Left lung (tissue), 4 donors: ENCODE measurements at regions not wholly inside any gene's neighbourhood (a gene's known extent, or its start where the extent isn't known, plus 50 kb on each side); places are given as distances from the start of the nearest gene placed in this dataset.

Experiments
- ATAC-seq: fragments of 200-7000 bp; cut with Tn5 transposase; one replicate; pipeline ENCODE4 v1.9.1; 2020; ENCODE audit warnings: moderate library complexity
- DNase-seq, 4 donors: peaks; one replicate each; pipeline ENCODE4 v3.0.0-alpha.2; 2013 to 2020
- H3K27ac ChIP-seq, 2 donors: fragments of 200-600 bp; sonication (generic) in 1 of 2; one replicate each; pipeline versions ENCODE4 v1.5.0 to v1.8.0; 2020 to 2021
- H3K27me3 ChIP-seq, 2 donors: fragments of 200-600 bp; sonication (generic) in 1 of 2; one replicate each; pipeline versions ENCODE4 v1.5.0 to v1.8.0; 2020 to 2021
- H3K36me3 ChIP-seq, 2 donors: fragments of 200-600 bp; sonication (generic) in 1 of 2; one replicate each; pipeline versions ENCODE4 v1.5.0 to v1.8.0; 2020 to 2021
- H3K4me1 ChIP-seq, 2 donors: fragments of 200-600 bp; one replicate each; pipeline ENCODE4 v1.8.0; 2021
- H3K4me3 ChIP-seq, 2 donors: fragments of 200-600 bp; sonication (generic) in 1 of 2; one replicate each; pipeline versions ENCODE4 v1.5.0 to v1.8.0; 2020 to 2021; ENCODE audit warnings: mild to moderate bottlenecking in 1 of 2
- H3K9me3 ChIP-seq, 2 donors: fragments of 200-600 bp; sonication (generic) in 1 of 2; one replicate each; pipeline versions ENCODE4 v1.5.0 to v1.8.0; 2020 to 2021
- intact Hi-C, 2 donors: fragments of 100-400 bp; cut with DNase I; formaldehyde crosslinking; loops; one replicate each; pipeline versions ENCODE4 v1.11.2 to v1.14.2; 2022
- TF ChIP-seq, protein P1 (sequence below), 2 donors: fragments of 200-600 bp; sonication (generic) in 1 of 2; IDR thresholded peaks; one replicate each; pipeline versions ENCODE4 v1.5.0 to v1.8.0; 2021; ENCODE audit warnings: antibody characterized with exemption in 2 of 2
- donor health status: DM: no; HTN: yes; CAD: no.
- donor health status: DM: no; HTN: no; CAD: no.

- intact Hi-C loops = no loop called here
- ATAC-seq (no peak), DNase-seq (no peak)
- no peaks in the 10 kb centered on the region for H3K9me3 ChIP-seq
- H3K4me3 ChIP-seq = no peak overlapping the region
- H3K36me3 ChIP-seq = no peaks in the 10 kb centered on the region
- H3K27me3 ChIP-seq = no peaks in the 10 kb centered on the region
- TF ChIP-seq, protein P1, sequence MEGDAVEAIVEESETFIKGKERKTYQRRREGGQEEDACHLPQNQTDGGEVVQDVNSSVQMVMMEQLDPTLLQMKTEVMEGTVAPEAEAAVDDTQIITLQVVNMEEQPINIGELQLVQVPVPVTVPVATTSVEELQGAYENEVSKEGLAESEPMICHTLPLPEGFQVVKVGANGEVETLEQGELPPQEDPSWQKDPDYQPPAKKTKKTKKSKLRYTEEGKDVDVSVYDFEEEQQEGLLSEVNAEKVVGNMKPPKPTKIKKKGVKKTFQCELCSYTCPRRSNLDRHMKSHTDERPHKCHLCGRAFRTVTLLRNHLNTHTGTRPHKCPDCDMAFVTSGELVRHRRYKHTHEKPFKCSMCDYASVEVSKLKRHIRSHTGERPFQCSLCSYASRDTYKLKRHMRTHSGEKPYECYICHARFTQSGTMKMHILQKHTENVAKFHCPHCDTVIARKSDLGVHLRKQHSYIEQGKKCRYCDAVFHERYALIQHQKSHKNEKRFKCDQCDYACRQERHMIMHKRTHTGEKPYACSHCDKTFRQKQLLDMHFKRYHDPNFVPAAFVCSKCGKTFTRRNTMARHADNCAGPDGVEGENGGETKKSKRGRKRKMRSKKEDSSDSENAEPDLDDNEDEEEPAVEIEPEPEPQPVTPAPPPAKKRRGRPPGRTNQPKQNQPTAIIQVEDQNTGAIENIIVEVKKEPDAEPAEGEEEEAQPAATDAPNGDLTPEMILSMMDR (IDR thresholded peaks at IDR 0.05) = no peak
- H3K27ac ChIP-seq = no peak overlapping the region
- H3K4me1 ChIP-seq = no peaks in the 10 kb centered on the region
Observed at GRCh38 chr4:11549525-11549924, 120.8 kb upstream of the HS3ST1 start.

GRCh38 chr4:11548597-11549082 is 119.9 kb upstream of the HS3ST1 start:
- ATAC-seq (peak; percentile 79), DNase-seq (no peak)
- Histone ChIP-seq H3K27ac (no peak overlapping the region), H3K36me3 (no peaks in the 10 kb centered on the region), H3K4me1 (no peaks in the 10 kb centered on the region), H3K9me3 (no peaks in the 10 kb centered on the region), H3K27me3 (no peaks in the 10 kb centered on the region), H3K4me3 (no peak overlapping the region)
- intact Hi-C loops = no loop called here
- TF ChIP-seq, protein P1 (IDR thresholded peaks at IDR 0.05) = no peak

DNA sequence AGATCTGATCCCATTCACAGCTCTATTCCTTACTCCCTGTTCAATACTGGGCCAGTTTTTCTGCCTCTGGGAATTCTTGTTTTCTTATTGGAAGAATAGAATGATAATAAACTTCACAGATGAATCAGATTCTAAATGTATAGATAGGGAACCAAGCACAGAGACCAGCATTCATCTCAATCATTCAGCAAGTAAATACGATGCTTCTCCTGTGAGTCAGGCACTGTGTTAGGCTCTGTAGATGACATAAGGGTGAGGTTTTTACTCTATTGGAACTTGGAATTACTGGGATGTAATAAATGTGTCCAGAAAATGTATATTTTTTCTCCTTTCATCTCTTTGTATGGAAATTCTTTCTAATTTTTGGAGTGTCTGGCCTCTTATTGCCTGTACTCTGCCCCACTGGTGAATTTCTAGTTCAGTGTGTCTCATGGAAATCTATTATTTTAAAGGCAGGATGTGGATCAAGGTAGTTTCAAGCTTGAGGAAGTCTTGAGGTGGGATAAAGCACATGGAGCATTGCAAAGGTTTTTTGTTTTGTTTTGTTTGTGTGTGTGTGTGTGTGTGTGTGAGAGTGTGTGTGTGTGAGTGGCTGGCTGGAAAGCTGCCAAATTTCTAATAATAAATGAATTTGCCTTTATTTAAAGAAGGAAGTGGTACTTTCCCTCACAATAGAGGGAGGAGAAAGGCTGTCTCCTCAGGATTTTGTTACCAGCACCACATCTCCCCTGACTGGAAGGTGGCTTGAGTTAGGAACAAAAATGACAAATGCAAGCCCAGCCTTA is 117.9 kb upstream of the HS3ST1 start:
- Histone ChIP-seq H3K27ac (no peak overlapping the region), H3K9me3 (no peaks in the 10 kb centered on the region), H3K36me3 (no peaks in the 10 kb centered on the region), H3K4me3 (no peak overlapping the region), H3K4me1 (no peaks in the 10 kb centered on the region), H3K27me3 (no peaks in the 10 kb centered on the region)
- intact Hi-C loops = no loop called here
- ATAC-seq = no peak
- TF ChIP-seq, protein P1 (IDR thresholded peaks at IDR 0.05) = no peak
- DNase-seq = no peak

DNA sequence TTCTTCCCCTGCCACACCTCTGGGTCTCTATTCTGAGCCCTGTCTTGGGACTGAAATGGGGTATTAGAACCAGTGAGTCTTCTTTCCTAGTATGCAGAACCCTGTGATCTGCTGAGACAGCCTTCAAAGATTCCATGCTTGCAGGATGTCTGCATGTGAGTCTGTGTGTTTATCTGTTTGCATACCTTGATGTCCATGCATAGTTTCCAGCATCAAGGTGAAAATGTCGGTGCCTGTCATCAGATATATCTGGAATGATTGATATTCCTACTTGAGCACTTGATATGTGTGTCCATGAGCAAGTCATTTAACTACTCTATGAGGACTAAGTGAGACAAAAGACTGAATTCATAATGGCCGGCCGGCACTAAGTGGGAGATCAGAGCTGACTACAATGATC is 117.0 kb upstream of the HS3ST1 start:
- H3K27ac ChIP-seq = no peak overlapping the region
- no peak overlapping the region for H3K4me3 ChIP-seq
- no peaks in the 10 kb centered on the region for H3K4me1 ChIP-seq
- TF ChIP-seq, protein P1 (IDR thresholded peaks at IDR 0.05) = no peak
- no peak for DNase-seq
- H3K27me3 ChIP-seq = no peaks in the 10 kb centered on the region
- no peaks in the 10 kb centered on the region for H3K9me3 ChIP-seq
- ATAC-seq = no peak
- intact Hi-C loops = no loop called here
- no peaks in the 10 kb centered on the region for H3K36me3 ChIP-seq

GRCh38 chr4:11544211-11544610 is 115.5 kb upstream of the HS3ST1 start:
- TF ChIP-seq, protein P1 (IDR thresholded peaks at IDR 0.05) = no peak
- no peaks in the 10 kb centered on the region for H3K36me3 ChIP-seq
- no peak for DNase-seq
- no peaks in the 10 kb centered on the region for H3K9me3 ChIP-seq
- ATAC-seq = no peak
- no peaks in the 10 kb centered on the region for H3K27me3 ChIP-seq
- intact Hi-C loops = no loop called here
- H3K4me3 ChIP-seq = no peak overlapping the region
- H3K4me1 ChIP-seq = no peaks in the 10 kb centered on the region
- no peak overlapping the region for H3K27ac ChIP-seq
